ENCODE measurements at regions not wholly inside any gene's neighbourhood (a gene's known extent, or its start where the extent isn't known, plus 50 kb on each side); places are given as distances from the start of the nearest gene placed in this dataset.

DNA sequence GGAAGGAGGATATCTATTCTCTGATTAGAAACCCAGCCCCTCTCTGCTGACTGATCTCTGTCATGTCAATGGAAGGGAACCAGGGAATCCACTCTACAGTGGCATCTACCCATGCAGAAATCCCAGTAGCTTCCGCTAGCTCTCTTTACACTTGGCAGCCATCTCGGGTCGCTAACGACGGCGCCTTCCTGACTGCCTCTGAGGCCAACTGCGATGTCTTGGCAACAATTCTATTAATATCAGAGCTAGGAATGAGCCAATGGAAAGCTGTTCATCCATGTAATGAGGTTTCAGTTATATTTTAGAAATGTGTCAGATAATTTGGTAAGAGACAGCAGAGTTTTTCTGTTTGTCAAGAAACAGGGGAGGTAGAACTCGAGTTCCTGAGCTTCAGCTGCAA, 67.6 kb upstream of the ATP10B start:
- Histone ChIP-seq H3K4me3 (ENCODE audit: low read depth, low read length) (no peak overlapping the region), H3K36me3 (ENCODE audit: insufficient read depth) (no peaks in the 10 kb centered on the region), H3K27ac (ENCODE audit: low read depth) (no peak overlapping the region), H3K4me1 (ENCODE audit: insufficient read depth) (no peaks in the 10 kb centered on the region)
- no peak for DNase-seq (ENCODE audit: extremely low spot score)
- 92% methylated on average over 8 of the region's 8 CpGs for WGBS

GRCh38 chr5:160918386-160918785, 66.4 kb upstream of the ATP10B start:
- H3K4me1 ChIP-seq (ENCODE audit: insufficient read depth), result no peaks in the 10 kb centered on the region
- no peak overlapping the region for H3K4me3 ChIP-seq (ENCODE audit: low read depth, low read length)
- no peak overlapping the region for H3K27ac ChIP-seq (ENCODE audit: low read depth)
- H3K36me3 ChIP-seq (ENCODE audit: insufficient read depth), result no peaks in the 10 kb centered on the region
- 85% methylated on average over 2 of the region's 2 CpGs for WGBS
- no peak for DNase-seq (ENCODE audit: extremely low spot score)

DNA sequence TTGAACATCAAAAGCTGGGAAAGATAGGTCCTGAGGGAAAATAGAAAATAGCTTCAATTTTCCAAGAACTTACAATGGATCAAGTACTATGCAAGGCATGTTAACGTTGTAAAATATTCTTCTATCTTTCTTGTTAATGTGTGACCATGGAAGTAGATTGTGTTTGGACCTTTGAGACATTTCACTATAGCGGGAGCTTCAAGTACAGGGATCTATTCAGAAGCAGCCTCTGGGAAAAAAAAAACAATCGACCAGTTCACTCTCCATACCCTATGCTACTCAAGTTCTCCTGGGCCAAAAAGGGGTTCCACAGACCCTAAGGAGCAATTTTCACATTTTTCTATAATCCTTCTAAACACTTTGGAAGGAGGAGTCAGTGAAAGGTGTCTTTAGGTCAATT, 54.1 kb upstream of the ATP10B start:
- DNase-seq (ENCODE audit: extremely low spot score), result no peak
- H3K4me1 ChIP-seq (ENCODE audit: insufficient read depth), result no peaks in the 10 kb centered on the region
- no peak overlapping the region for H3K4me3 ChIP-seq (ENCODE audit: low read depth, low read length)
- no peaks in the 10 kb centered on the region for H3K36me3 ChIP-seq (ENCODE audit: insufficient read depth)
- H3K27ac ChIP-seq (ENCODE audit: low read depth), result no peak overlapping the region
- WGBS, result 83% methylated on average over 3 of the region's 3 CpGs

GRCh38 chr5:160905285-160905684, 53.3 kb upstream of the ATP10B start:
- no peak overlapping the region for H3K27ac ChIP-seq (ENCODE audit: low read depth)
- H3K4me3 ChIP-seq (ENCODE audit: low read depth, low read length), result no peak overlapping the region
- no peak for DNase-seq (ENCODE audit: extremely low spot score)
- 79% methylated on average over 1 of the region's 1 CpG for WGBS
- H3K4me1 ChIP-seq (ENCODE audit: insufficient read depth), result no peaks in the 10 kb centered on the region
- H3K36me3 ChIP-seq (ENCODE audit: insufficient read depth), result no peaks in the 10 kb centered on the region

DNA sequence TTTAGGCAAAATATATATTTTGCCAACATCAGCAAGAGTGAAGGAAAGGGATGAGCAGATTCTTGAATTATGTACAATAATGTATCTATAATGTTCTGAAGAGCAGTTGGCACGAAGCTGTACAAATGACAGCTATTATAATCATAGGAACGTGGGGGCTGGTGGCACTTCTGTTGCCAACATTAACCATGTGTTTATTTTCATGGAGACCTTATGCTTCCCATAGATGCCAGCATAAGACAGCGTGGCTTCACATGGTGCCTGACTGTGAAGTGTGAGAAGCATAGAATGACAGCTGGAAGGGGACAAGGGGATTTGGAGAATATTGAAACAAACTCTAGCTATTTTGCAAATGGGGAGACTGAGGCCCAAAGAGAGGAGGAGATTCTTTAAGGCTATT, 52.6 kb upstream of the ATP10B start:
- no peaks in the 10 kb centered on the region for H3K4me1 ChIP-seq (ENCODE audit: insufficient read depth)
- DNase-seq (ENCODE audit: extremely low spot score), result no peak
- no peaks in the 10 kb centered on the region for H3K36me3 ChIP-seq (ENCODE audit: insufficient read depth)
- no peak overlapping the region for H3K4me3 ChIP-seq (ENCODE audit: low read depth, low read length)
- 66% methylated on average over 3 of the region's 3 CpGs for WGBS
- H3K27ac ChIP-seq (ENCODE audit: low read depth), result no peak overlapping the region

GRCh38 chr5:160903551-160903950, 51.5 kb upstream of the ATP10B start:
- no peak overlapping the region for H3K27ac ChIP-seq (ENCODE audit: low read depth)
- no peaks in the 10 kb centered on the region for H3K36me3 ChIP-seq (ENCODE audit: insufficient read depth)
- 27% methylated on average over 1 of the region's 1 CpG for WGBS
- H3K4me3 ChIP-seq (ENCODE audit: low read depth, low read length), result no peak overlapping the region
- no peak for DNase-seq (ENCODE audit: extremely low spot score)
- H3K4me1 ChIP-seq (ENCODE audit: insufficient read depth), result no peaks in the 10 kb centered on the region

- Histone ChIP-seq H3K4me1 (ENCODE audit: insufficient read depth) (no peaks in the 10 kb centered on the region), H3K4me3 (ENCODE audit: low read depth, low read length) (no peak overlapping the region), H3K27ac (ENCODE audit: low read depth) (no peak overlapping the region), H3K36me3 (ENCODE audit: insufficient read depth) (no peaks in the 10 kb centered on the region)
- no peak for DNase-seq (ENCODE audit: extremely low spot score)
- 59% methylated on average over 3 of the region's 3 CpGs for WGBS
Observed at GRCh38 chr5:160903076-160903475, 51.1 kb upstream of the ATP10B start.
